Prostate gland (tissue), 2 donors: ENCODE measurements at regions not wholly inside any gene's neighbourhood (a gene's known extent, or its start where the extent isn't known, plus 50 kb on each side); places are given as distances from the start of the nearest gene placed in this dataset.

Source experiments
- CTCF ChIP-seq, 4 experiments: fragments of 200-600 bp in 2 of 4; fragments of 450-650 bp in 2 of 4; sonication (generic) in 2 of 4; IDR thresholded peaks; 1 replicate in 3 of 4; 2 replicates in 1 of 4; pipeline ENCODE4 v1.5.1; 2016 to 2019; ENCODE audit warnings: antibody characterized with exemption in 4 of 4, mild to moderate bottlenecking in 2 of 4, moderate library complexity in 2 of 4
- POLR2A ChIP-seq: fragments of 450-650 bp; IDR thresholded peaks from one replicate; pipeline ENCODE4 v1.6.1; 2016; ENCODE audit warnings: antibody characterized with exemption, mild to moderate bottlenecking
- POLR2AphosphoS5 ChIP-seq: sonication (generic); formaldehyde crosslinking; IDR thresholded peaks from one replicate; pipeline ENCODE4 v1.6.1; 2017; ENCODE audit warnings: antibody characterized with exemption

- TF ChIP-seq CTCF (IDR thresholded peaks at IDR 0.05) (no peak), POLR2A (no peak), POLR2AphosphoS5 (no peak)
These were observed 102.0 kb downstream of the HTR5A start for GRCh38 chr7:155172141-155172540.
